ENCODE measurements at regions not wholly inside any gene's neighbourhood (a gene's known extent, or its start where the extent isn't known, plus 50 kb on each side); places are given as distances from the start of the nearest gene placed in this dataset.
"Not testable (repeated sequence)": the region's sequence is repeated elsewhere in the genome, so short reads cannot be mapped to it uniquely, and the experiment has no call there.

DNA sequence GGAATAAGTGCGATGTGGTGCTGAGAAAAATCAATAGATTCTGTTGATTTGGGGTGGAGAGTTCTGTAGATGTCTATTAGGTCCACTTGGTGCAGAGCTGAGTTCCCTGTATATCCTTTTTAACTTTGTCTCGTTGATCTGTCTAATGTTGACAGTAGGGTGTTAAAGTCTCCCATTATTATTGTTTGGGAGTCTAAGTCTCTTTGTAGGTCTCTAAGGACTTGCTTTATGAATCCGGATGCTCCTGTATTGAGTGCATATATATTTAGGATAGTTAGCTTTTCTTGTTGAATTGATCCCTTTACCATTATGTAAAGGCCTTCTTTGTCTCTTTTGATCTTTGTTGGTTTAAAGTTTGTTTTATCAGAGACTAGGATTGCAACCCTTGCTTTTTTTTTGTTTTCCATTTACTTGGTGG is 170.8 kb upstream of the SLC38A2 start:
- H2BK20ac ChIP-seq (ENCODE audit: low read length); H3K23me2 ChIP-seq (ENCODE audit: low read depth, low read length); H3K23ac ChIP-seq (ENCODE audit: insufficient read length); H3K4me3 ChIP-seq (ENCODE audit: extremely low read depth in 1 of 4, insufficient read depth in 2 of 4, low read depth in 3 of 4, low read length in 4 of 4); H3K9ac ChIP-seq (replicated peaks in 1 of 4; ENCODE audit: extremely low read depth in 1 of 4, low read depth in 3 of 4, low read length in 3 of 4); H3K27me3 ChIP-seq (replicated peaks in 1 of 4; ENCODE audit: control insufficient read depth in 3 of 4, extremely low read depth in 1 of 4, insufficient read depth in 3 of 4, low read length in 3 of 4); H4K20me1 ChIP-seq (replicated peaks in 1 of 2; ENCODE audit: control insufficient read depth in 1 of 2, insufficient read depth in 2 of 2, low read length in 2 of 2); H2BK15ac ChIP-seq (ENCODE audit: low read length); H3K79me1 ChIP-seq (ENCODE audit: low read depth, low read length); DNase-seq (ENCODE audit: low read depth in 1 of 2, low spot score in 2 of 2); H3K18ac ChIP-seq (ENCODE audit: extremely low read depth, low read length); H2BK5ac ChIP-seq (ENCODE audit: low read depth, low read length); H3K27ac ChIP-seq (ENCODE audit: low read depth, low read length); H2BK120ac ChIP-seq (replicated peaks; ENCODE audit: low read depth, low read length); H3K4me1 ChIP-seq (replicated peaks in 1 of 4; ENCODE audit: control insufficient read depth in 3 of 4, insufficient read depth in 4 of 4, low read length in 3 of 4); H3K79me2 ChIP-seq (ENCODE audit: control insufficient read depth in 1 of 2, insufficient read depth in 2 of 2, low read length in 2 of 2); H3K36me3 ChIP-seq (ENCODE audit: control insufficient read depth in 2 of 4, insufficient read depth in 4 of 4, low read length in 3 of 4); H3K4ac ChIP-seq (replicated peaks; ENCODE audit: insufficient read length, low read depth, low read length); H2AK5ac ChIP-seq (ENCODE audit: low read depth, low read length); H2AFZ ChIP-seq (ENCODE audit: low read length); H4K8ac ChIP-seq (ENCODE audit: extremely low read depth, insufficient read depth, low read length); H4K5ac ChIP-seq (ENCODE audit: insufficient read length, low read depth, low read length); H3K56ac ChIP-seq (replicated peaks; ENCODE audit: insufficient read length, low read depth, low read length); H3K4me2 ChIP-seq (ENCODE audit: insufficient read depth in 1 of 2, low read depth in 2 of 2, low read length in 2 of 2); H4K91ac ChIP-seq (replicated peaks; ENCODE audit: insufficient read length, low read length); H2BK12ac ChIP-seq (ENCODE audit: low read depth, low read length); H3K14ac ChIP-seq (ENCODE audit: insufficient read length); FAIRE-seq: not testable (repeated sequence)
- H3K9me3 ChIP-seq (ENCODE audit: insufficient read depth in 2 of 2, low read depth in 1 of 2, low read length in 1 of 2) = peaks cover 15 to 16% of the 10 kb centered on the region in 2 experiments
- ChIA-PET POLR2A (ENCODE audit: partially characterized antibody) (interaction anchor here (0.7 kb wide), 1 partner anchor 19 kb away, joined by 5 read pairs; no protein-coding TSS in a partner anchor), CTCF (ENCODE audit: partially characterized antibody) (interaction anchor here (0.6 to 0.7 kb wide), 2 partner anchors 25 to 114 kb away, joined by 3 read pairs; no protein-coding TSS in a partner anchor)
- 93% methylated on average over 3 of the region's 3 CpGs; no CpG with 5 or more reads in 1 of the 2 experiments for WGBS, 2 experiments (ENCODE audit: extremely low coverage in 1 of 2, insufficient coverage in 1 of 2, insufficient read length in 1 of 2, insufficient replicate concordance in 2 of 2, low coverage in 1 of 2, low lambda C conversion rate in 2 of 2, missing lambda C conversion rate in 1 of 2)
